HL-60 (cell line): ENCODE measurements at regions not wholly inside any gene's neighbourhood (a gene's known extent, or its start where the extent isn't known, plus 50 kb on each side); places are given as distances from the start of the nearest gene placed in this dataset.

Source experiments
- DNase-seq, 2 experiments: peaks; one replicate each; pipeline ENCODE4 v3.0.0-alpha.2; 2010 to 2020; ENCODE audit warnings: low read depth in 1 of 2, low spot score in 1 of 2
- H3K27ac ChIP-seq: fragments of 250-450 bp; sonication (Bioruptor Pico); replicated peaks from 2 replicates; pipeline ENCODE4 v1.5.1; 2020; ENCODE audit warnings: mild to moderate bottlenecking, moderate library complexity
- H3K27me3 ChIP-seq: fragments of 250-450 bp; sonication (Bioruptor Pico); 2 replicates; pipeline ENCODE4 v1.5.1; 2021; ENCODE audit warnings: mild to moderate bottlenecking, moderate library complexity; ENCODE audit not compliant: insufficient read depth, poor library complexity, severe bottlenecking
- H3K4me3 ChIP-seq: replicated peaks from 2 replicates; pipeline ENCODE4 v1.5.1; 2011; ENCODE audit warnings: mild to moderate bottlenecking, control low read depth, low read length; ENCODE audit not compliant: insufficient read depth
- CTCF ChIP-seq: IDR thresholded peaks from one replicate; pipeline ENCODE4 v1.5.1; 2011; ENCODE audit warnings: low read length, control low read depth, inconsistent platforms; ENCODE audit not compliant: insufficient read depth
- GABPA ChIP-seq: IDR thresholded peaks from 2 replicates; pipeline ENCODE4 v1.6.1; 2012; ENCODE audit warnings: low read depth
- POLR2AphosphoS5 ChIP-seq: IDR thresholded peaks from 2 replicates; pipeline ENCODE4 v1.6.1; 2012; ENCODE audit warnings: low read depth
- REST ChIP-seq: IDR thresholded peaks from 2 replicates; pipeline ENCODE4 v1.6.1; 2012; ENCODE audit warnings: low read depth; ENCODE audit not compliant: insufficient replicate concordance
- SPI1 ChIP-seq: IDR thresholded peaks from 2 replicates; pipeline ENCODE4 v1.6.1; 2012; ENCODE audit warnings: low read depth, mild to moderate bottlenecking, borderline replicate concordance

GRCh38 chr2:37816686-37817085 lies 108.4 kb upstream of the RMDN2 start:
- no peak overlapping the region for H3K4me3 ChIP-seq
- no peaks in the 10 kb centered on the region for H3K27me3 ChIP-seq
- DNase-seq, result no peak
- no peak overlapping the region for H3K27ac ChIP-seq
- TF ChIP-seq SPI1 (no peak), CTCF (no peak)

GRCh38 chr2:37819186-37819585 lies 105.9 kb upstream of the RMDN2 start:
- H3K4me3 ChIP-seq, result no peak overlapping the region
- no peak overlapping the region for H3K27ac ChIP-seq
- no peak for TF ChIP-seq GABPA
- TF ChIP-seq REST, result no peak
- no peak for TF ChIP-seq SPI1
- no peak for TF ChIP-seq CTCF
- no peak for TF ChIP-seq POLR2AphosphoS5
- no peak for DNase-seq
- H3K27me3 ChIP-seq, result no peaks in the 10 kb centered on the region

GRCh38 chr2:37820471-37820986 lies 104.6 kb upstream of the RMDN2 start:
- peak; percentile 33 to 43 for DNase-seq
- Histone ChIP-seq H3K27me3 (no peaks in the 10 kb centered on the region), H3K4me3 (no peak overlapping the region), H3K27ac (peak overlapping the region; percentile 83)
- TF ChIP-seq POLR2AphosphoS5 (no peak), CTCF (no peak), REST (no peak), GABPA (no peak), SPI1 (no peak)

- TF ChIP-seq POLR2AphosphoS5, result no peak
- TF ChIP-seq REST, result no peak
- TF ChIP-seq SPI1, result no peak
- TF ChIP-seq GABPA, result no peak
- no peak for TF ChIP-seq CTCF
- Histone ChIP-seq H3K27ac (no peak overlapping the region), H3K4me3 (no peak overlapping the region), H3K27me3 (no peaks in the 10 kb centered on the region)
- DNase-seq, result no peak
Observed at GRCh38 chr2:37825586-37825985, 99.5 kb upstream of the RMDN2 start.
